Skeletal muscle satellite cell (primary cell): ENCODE measurements at regions not wholly inside any gene's neighbourhood (a gene's known extent, or its start where the extent isn't known, plus 50 kb on each side); places are given as distances from the start of the nearest gene placed in this dataset.

Experiments used
- H3K27me3 ChIP-seq: 2 replicates; pipeline ENCODE4 v1.7.0; 2013; ENCODE audit warnings: low read length; ENCODE audit not compliant: control insufficient read depth, insufficient read depth
- H3K36me3 ChIP-seq: 2 replicates; pipeline ENCODE4 v1.7.0; 2013; ENCODE audit warnings: mild to moderate bottlenecking, control low read depth, low read length; ENCODE audit not compliant: insufficient read depth
- H3K4me1 ChIP-seq: 2 replicates; pipeline ENCODE4 v1.7.0; 2013; ENCODE audit warnings: low read length; ENCODE audit not compliant: control insufficient read depth, insufficient read depth
- H3K4me2 ChIP-seq: 2 replicates; pipeline ENCODE4 v1.7.0; 2013; ENCODE audit warnings: mild to moderate bottlenecking, low read length
- H3K4me3 ChIP-seq: 2 replicates; pipeline ENCODE4 v1.7.0; 2013; ENCODE audit warnings: low read length
- H3K9ac ChIP-seq: 2 replicates; pipeline ENCODE4 v1.7.0; 2013; ENCODE audit warnings: mild to moderate bottlenecking, low read depth, low read length, moderate library complexity
- H3K9me3 ChIP-seq: replicated peaks from 2 replicates; pipeline ENCODE4 v1.7.0; 2013; ENCODE audit warnings: mild to moderate bottlenecking, control low read depth, low read length

DNA sequence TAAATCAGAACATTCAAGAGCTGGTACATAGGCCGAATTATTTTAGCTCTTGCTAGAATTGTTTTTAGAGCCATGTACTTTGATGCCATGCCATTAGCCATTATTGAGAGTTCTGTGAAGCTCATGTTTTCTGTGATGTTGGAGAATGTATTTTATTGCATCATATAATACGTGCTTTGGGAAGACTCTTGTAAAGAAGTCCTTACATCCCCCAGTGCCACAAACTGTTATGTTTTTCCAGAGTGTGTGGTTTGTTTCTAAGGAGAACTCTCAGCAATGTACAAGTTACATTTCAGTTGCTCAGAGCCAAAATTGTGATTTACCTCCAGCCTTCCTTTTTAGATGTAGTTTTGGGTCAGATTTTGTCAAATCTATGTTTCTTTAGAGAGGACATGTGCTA, 148.6 kb downstream of the HAUS1 start:
- H3K27me3 ChIP-seq, result no peaks in the 10 kb centered on the region
- no peak overlapping the region for H3K9ac ChIP-seq
- no peaks in the 10 kb centered on the region for H3K36me3 ChIP-seq
- no peak overlapping the region for H3K4me3 ChIP-seq
- H3K4me1 ChIP-seq, result peaks cover 31% of the 10 kb centered on the region
- no peak overlapping the region for H3K4me2 ChIP-seq
- H3K9me3 ChIP-seq, result no peaks in the 10 kb centered on the region

DNA sequence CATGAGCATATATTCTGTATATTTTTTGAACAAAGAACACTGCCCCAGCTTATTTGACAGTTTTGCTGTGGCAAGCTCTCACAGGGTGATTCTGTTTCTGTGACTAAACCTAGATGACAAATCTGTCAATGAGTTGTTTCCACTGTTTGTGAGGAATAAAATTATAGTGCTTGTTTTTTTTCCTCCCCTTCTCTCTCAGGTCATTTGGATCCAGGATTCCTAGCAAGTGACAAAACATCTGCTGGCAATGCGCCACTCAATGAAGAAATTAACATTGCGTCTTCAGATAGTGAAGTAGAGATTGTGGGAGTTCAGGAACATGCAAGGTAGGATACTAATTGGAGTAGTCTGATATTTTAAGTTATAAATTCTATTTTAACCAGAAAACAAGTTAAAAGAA, 149.3 kb downstream of the HAUS1 start:
- H3K27me3 ChIP-seq, result no peaks in the 10 kb centered on the region
- H3K9me3 ChIP-seq, result no peaks in the 10 kb centered on the region
- H3K4me1 ChIP-seq, result peaks cover 31% of the 10 kb centered on the region
- no peaks in the 10 kb centered on the region for H3K36me3 ChIP-seq
- H3K4me3 ChIP-seq, result no peak overlapping the region
- no peak overlapping the region for H3K4me2 ChIP-seq
- no peak overlapping the region for H3K9ac ChIP-seq

DNA sequence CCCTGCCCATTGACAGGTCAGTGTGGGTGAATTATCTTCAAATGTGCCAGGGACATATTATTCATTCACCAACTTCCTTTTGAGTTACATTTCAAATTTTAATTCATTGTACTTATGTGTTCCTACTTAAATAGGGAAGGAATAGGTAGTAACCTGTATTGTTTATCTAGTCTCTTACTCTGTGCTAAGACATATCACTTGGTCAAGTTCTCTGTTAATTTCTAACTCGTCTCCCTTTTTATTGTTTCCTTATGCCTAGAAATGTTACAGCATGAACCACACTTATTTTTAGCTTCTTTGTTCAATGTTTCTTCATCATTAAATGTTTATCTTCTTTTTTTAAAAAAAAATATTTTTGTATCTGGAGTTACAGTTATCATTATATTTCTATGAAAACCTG, 151.9 kb downstream of the HAUS1 start:
- no peaks in the 10 kb centered on the region for H3K27me3 ChIP-seq
- H3K9ac ChIP-seq, result no peak overlapping the region
- H3K9me3 ChIP-seq, result no peaks in the 10 kb centered on the region
- H3K4me3 ChIP-seq, result no peak overlapping the region
- H3K4me2 ChIP-seq, result no peak overlapping the region
- no peaks in the 10 kb centered on the region for H3K36me3 ChIP-seq
- peaks cover 31% of the 10 kb centered on the region for H3K4me1 ChIP-seq

DNA sequence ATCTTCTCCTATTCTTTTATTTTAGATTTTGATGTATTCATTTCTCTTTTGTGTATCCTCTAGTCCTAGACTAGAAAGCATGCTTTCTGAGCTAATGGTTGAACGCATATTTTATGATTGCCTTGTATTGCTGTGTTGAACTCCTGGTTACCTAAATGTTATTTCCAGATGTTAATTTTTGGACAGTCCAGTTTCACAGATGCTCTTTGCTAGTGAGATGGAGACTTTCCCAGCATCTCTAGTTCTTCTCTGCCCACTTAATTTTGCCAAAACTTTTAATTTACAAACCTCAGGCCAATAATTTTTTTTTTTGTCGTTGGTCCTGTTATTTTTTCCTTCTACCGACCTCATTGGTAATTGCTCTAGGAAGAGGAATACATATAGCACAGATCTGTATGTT, 153.2 kb downstream of the HAUS1 start:
- Histone ChIP-seq H3K9ac (no peak overlapping the region), H3K27me3 (no peaks in the 10 kb centered on the region), H3K9me3 (no peaks in the 10 kb centered on the region), H3K36me3 (no peaks in the 10 kb centered on the region), H3K4me1 (peaks cover 37% of the 10 kb centered on the region), H3K4me3 (no peak overlapping the region), H3K4me2 (no peak overlapping the region)

DNA sequence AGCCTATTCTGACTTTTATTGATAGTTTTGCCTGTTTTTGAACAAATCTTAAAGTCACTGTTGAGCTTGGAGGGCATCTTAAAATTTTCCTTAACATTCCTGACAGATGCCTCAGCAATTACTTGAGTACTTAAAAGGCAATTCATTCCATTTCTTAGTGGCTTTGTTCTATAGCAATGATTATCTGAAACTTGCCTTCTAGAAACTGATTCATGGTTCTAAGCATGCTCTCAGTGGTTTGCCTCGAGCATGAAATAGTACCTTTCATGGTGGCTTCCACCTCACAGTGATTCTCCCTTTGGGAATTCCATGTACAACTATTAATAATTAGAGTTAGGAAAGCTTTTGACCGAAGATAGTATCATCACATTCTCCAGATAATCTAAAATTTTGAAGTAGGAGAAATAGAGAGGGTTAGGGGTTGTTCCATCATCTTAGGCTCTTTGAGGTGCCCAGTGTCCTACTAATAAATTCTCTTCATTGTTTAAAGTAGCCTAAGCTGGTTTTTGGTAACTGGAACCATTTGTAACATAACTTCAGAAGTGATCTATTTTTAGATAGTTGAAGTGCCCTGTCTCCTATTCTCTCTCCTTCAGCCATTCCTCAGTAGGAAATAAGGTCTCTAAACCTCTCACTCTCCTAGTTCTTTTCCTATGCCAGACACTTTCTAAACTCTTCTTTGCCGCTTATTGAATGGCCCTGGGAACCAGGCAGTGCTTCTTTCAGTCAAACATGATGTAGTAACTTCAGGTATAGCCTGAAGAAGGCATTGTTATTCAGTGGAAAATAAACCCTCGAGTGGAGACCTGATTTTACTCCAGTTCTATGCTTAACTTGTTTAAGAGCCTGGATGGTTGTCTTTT, 156.1 kb downstream of the HAUS1 start:
- Histone ChIP-seq H3K4me1 (peaks cover 35% of the 10 kb centered on the region), H3K9ac (peak overlapping the region; percentile 23), H3K4me3 (no peak overlapping the region), H3K9me3 (no peaks in the 10 kb centered on the region), H3K36me3 (peaks cover 18% of the 10 kb centered on the region), H3K27me3 (no peaks in the 10 kb centered on the region), H3K4me2 (peak overlapping the region; percentile 11)

DNA sequence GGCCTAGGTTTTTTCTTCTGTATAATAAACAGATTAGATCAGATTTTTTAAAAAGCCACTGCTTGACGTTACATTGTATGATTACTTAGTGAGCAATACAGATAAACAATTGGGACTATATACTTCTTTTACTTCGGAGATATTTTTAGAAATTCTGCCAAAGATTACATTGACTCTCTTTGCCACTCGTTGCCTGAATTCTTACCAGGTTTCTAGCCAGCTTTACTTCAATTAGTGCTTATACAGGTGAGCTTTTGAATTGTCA, 156.6 kb downstream of the HAUS1 start:
- peaks cover 38% of the 10 kb centered on the region for H3K4me1 ChIP-seq
- H3K4me2 ChIP-seq, result peak overlapping the region; percentile 11
- peaks cover 18% of the 10 kb centered on the region for H3K36me3 ChIP-seq
- H3K9me3 ChIP-seq, result no peaks in the 10 kb centered on the region
- H3K27me3 ChIP-seq, result no peaks in the 10 kb centered on the region
- H3K4me3 ChIP-seq, result no peak overlapping the region
- H3K9ac ChIP-seq, result peak overlapping the region; percentile 23

DNA sequence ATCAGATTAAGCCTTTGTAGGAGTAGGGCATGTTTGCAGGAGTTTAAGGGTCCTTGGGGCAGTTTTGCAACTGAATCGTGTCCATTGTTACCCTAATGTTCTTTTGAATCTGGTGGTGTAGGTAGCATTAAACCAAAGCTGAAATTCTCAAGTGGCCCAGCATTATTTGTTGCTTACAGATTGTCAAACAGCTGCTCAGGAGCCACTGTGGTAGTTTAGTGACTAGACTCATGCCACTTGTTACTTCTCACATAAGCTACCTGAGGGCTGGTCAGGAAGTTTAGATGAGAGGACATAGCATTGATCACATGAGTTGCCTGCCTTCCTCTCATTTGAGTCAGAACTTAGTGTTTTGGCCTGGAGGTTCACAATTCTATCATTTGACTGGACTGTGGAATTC, 157.6 kb downstream of the HAUS1 start:
- H3K9ac ChIP-seq, result no peak overlapping the region
- no peaks in the 10 kb centered on the region for H3K9me3 ChIP-seq
- peaks cover 38% of the 10 kb centered on the region for H3K4me1 ChIP-seq
- H3K36me3 ChIP-seq, result peaks cover 18% of the 10 kb centered on the region
- no peak overlapping the region for H3K4me2 ChIP-seq
- no peak overlapping the region for H3K4me3 ChIP-seq
- no peaks in the 10 kb centered on the region for H3K27me3 ChIP-seq

DNA sequence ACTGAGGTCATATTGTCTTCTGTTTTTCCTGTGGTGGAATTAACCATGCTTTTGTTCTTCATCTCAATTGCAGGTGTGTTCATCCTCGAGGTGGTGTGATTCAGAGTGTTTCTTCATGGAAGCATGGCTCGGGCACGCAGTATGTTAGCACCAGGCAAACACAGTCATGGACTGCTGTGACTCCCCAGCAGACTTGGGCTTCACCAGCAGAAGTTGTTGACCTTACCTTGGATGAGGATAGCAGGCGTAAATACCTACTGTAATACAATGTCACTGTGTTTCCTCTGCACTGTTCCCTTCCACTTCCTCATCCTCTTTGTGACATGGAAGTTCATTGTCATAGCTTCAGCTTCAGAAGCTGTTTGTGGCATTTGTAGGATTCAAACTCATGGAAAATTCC, 158.7 kb downstream of the HAUS1 start:
- no peak overlapping the region for H3K4me3 ChIP-seq
- H3K9me3 ChIP-seq, result no peaks in the 10 kb centered on the region
- no peaks in the 10 kb centered on the region for H3K27me3 ChIP-seq
- H3K36me3 ChIP-seq, result peaks cover 18% of the 10 kb centered on the region
- no peak overlapping the region for H3K9ac ChIP-seq
- peaks cover 38% of the 10 kb centered on the region for H3K4me1 ChIP-seq
- H3K4me2 ChIP-seq, result no peak overlapping the region

DNA sequence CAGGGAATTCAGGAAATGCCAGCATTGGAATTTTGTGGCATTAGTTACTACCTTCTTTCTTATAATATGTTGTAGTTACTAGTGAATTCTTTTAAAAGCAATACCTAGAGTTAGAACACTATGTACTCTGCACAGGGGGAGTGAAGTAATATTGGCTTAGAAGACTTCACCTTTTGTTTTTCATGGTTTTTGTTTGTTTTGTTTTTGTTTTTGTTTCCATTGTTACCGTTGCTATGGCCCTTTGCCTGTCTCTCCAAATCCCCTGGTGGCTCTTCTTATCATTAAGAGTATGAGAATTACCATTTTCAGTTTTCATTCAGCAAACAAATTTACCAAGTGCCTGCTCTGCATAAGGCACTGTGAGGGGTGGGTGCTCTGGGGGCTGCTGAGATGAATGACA, 160.1 kb downstream of the HAUS1 start:
- H3K4me1 ChIP-seq, result peaks cover 38% of the 10 kb centered on the region
- no peak overlapping the region for H3K4me2 ChIP-seq
- H3K9ac ChIP-seq, result no peak overlapping the region
- peaks cover 20% of the 10 kb centered on the region for H3K36me3 ChIP-seq
- H3K4me3 ChIP-seq, result no peak overlapping the region
- no peaks in the 10 kb centered on the region for H3K27me3 ChIP-seq
- no peaks in the 10 kb centered on the region for H3K9me3 ChIP-seq

DNA sequence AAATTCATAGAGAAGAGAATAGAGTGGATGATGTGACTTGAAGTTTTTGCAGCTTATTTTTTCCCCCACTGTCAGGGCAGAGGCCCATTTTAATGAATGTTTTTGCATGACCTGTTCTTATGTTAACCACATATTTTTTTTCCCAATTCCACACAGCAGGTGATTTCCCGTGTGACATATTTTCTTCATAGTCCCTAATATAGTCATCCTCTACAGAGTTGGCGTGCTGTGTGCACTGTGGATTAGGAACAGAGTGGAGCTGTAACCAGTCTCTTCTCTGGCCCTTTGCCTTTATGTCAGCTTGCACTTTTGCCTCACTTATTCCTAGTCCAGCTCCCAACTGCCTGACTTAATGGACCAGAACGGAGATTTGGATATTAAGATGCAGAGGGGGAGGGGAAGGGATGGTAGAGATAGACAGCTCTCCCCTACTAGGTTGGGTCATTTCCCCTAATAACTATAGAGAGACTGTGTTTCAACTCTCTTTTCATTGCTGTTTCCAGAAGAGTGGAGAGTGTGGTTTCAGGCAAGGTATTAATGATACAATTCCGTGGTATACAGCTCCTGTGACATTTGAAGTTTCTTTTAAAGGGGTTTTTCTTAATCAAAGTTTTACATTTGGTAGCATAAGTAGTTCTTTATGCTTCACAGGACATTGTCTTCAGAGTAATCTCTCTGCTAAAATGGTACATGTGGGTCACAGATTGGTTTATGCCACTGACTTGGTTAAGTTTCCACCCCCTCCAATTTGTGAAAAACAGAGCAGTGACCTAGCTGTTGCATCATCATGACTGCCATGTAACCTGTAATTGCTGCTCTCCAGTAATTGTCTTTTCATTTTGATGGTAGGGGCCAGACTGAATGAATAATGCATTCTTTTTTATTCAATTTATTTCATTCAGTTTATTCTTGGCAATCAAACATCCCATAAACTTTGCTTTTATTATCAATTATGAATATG, 161.3 kb downstream of the HAUS1 start:
- no peaks in the 10 kb centered on the region for H3K9me3 ChIP-seq
- H3K4me3 ChIP-seq, result no peak overlapping the region
- H3K4me2 ChIP-seq, result no peak overlapping the region
- H3K36me3 ChIP-seq, result peaks cover 21% of the 10 kb centered on the region
- H3K27me3 ChIP-seq, result no peaks in the 10 kb centered on the region
- peak overlapping the region; percentile 9 for H3K9ac ChIP-seq
- peaks cover 27% of the 10 kb centered on the region for H3K4me1 ChIP-seq

DNA sequence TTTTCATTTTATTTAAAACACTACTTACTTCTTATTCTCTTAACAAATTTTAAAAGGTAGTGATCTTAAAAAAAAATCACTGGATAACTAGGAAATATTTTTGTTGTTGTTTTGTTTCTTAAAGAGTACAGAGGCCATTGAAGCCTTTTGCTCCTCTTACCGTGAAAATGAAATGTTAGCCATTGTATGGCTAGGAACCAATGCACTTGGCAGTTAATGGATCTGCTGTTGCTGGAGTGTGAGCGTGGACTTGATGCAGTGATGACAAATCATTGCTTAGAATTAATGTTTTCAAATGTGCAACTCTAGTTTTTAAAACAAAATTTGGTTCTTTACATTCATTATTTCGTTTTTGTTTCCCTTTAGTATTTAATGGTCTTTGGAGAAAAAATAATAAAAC, 162.3 kb downstream of the HAUS1 start:
- Histone ChIP-seq H3K36me3 (peaks cover 21% of the 10 kb centered on the region), H3K9ac (no peak overlapping the region), H3K9me3 (no peaks in the 10 kb centered on the region), H3K4me3 (no peak overlapping the region), H3K27me3 (no peaks in the 10 kb centered on the region), H3K4me2 (no peak overlapping the region), H3K4me1 (peaks cover 17% of the 10 kb centered on the region)
